Gastroesophageal sphincter (tissue), 3 donors: ENCODE measurements at regions not wholly inside any gene's neighbourhood (a gene's known extent, or its start where the extent isn't known, plus 50 kb on each side); places are given as distances from the start of the nearest gene placed in this dataset.

ENCODE experiments used
- POLR2A ChIP-seq, 2 donors: fragments of 450-650 bp; IDR thresholded peaks; one replicate each; pipeline ENCODE4 v1.6.1; 2017; ENCODE audit warnings: antibody characterized with exemption in 2 of 2, mild to moderate bottlenecking in 2 of 2, moderate library complexity in 1 of 2
- TF ChIP-seq, protein P1 (sequence below), 4 experiments: fragments of 200-600 bp in 2 of 4; fragments of 450-650 bp in 2 of 4; sonication (generic) in 1 of 4; IDR thresholded peaks; one replicate each; pipeline ENCODE4 v1.5.1; 2017 to 2019; ENCODE audit warnings: antibody characterized with exemption in 4 of 4, mild to moderate bottlenecking in 2 of 4, moderate library complexity in 2 of 4

DNA sequence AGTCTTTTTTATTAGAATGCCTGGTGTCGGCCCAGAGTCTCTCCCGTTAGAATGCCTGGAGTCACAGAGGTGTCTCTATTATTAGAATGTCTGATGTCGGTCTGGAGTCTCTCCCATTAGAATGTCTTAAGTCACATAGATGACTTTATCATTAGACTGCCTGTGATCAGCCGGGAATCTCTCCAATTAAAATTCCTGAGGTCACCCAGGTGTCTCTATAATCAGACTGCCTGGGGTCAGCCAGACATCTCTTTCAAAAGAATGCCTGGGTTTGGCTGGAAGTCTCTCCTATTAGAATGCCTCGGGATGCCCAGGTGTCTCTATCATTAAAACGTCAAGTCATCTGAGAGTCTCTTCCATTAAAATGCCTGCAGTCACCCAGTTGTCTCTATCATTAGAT is 1493.9 kb downstream of the UQCRFS1 start:
- TF ChIP-seq, protein P1, sequence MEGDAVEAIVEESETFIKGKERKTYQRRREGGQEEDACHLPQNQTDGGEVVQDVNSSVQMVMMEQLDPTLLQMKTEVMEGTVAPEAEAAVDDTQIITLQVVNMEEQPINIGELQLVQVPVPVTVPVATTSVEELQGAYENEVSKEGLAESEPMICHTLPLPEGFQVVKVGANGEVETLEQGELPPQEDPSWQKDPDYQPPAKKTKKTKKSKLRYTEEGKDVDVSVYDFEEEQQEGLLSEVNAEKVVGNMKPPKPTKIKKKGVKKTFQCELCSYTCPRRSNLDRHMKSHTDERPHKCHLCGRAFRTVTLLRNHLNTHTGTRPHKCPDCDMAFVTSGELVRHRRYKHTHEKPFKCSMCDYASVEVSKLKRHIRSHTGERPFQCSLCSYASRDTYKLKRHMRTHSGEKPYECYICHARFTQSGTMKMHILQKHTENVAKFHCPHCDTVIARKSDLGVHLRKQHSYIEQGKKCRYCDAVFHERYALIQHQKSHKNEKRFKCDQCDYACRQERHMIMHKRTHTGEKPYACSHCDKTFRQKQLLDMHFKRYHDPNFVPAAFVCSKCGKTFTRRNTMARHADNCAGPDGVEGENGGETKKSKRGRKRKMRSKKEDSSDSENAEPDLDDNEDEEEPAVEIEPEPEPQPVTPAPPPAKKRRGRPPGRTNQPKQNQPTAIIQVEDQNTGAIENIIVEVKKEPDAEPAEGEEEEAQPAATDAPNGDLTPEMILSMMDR (IDR thresholded peaks at IDR 0.05) = no peak
- TF ChIP-seq POLR2A (IDR thresholded peaks at IDR 0.05) = no peak
